GM18520 (cell line): ENCODE measurements at regions not wholly inside any gene's neighbourhood (a gene's known extent, or its start where the extent isn't known, plus 50 kb on each side); places are given as distances from the start of the nearest gene placed in this dataset.
"Not testable (repeated sequence)": the region's sequence is repeated elsewhere in the genome, so short reads cannot be mapped to it uniquely, and the experiment has no call there.

Source experiments
- ATAC-seq: cut with Tn5 transposase; IDR thresholded peaks from one replicate; pipeline ENCODE4 v1.9.1; 2021; ENCODE audit not compliant: unreplicated experiment

- ATAC-seq: no peak
Observed at GRCh38 chr2:142380372-142380771, 249.6 kb upstream of the LRP1B start.

- ATAC-seq: not testable (repeated sequence)
Observed at GRCh38 chr2:142362069-142362468, 231.3 kb upstream of the LRP1B start.

GRCh38 chr2:142347751-142348150, 216.9 kb upstream of the LRP1B start:
- ATAC-seq: no peak

DNA sequence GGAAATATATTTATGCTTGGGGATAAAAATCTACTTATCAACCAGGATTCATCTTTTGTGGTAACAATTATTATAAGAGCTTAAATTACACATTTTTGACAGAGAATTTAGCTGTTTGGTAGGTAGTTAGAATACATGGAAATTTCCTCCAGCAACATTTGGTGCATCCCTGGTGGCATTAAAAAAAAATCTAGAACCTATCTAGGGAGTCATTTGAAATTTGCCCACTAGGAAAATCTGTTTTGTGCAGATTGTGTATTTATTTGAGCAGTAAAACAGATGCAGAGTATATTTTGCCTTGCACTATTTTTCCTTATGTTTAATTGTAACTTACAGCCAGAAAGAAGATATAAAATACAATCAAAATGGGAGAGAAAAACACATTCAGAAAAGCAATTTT, 208.4 kb upstream of the LRP1B start:
- ATAC-seq: no peak

GRCh38 chr2:142332196-142332595, 201.4 kb upstream of the LRP1B start:
- no peak for ATAC-seq

DNA sequence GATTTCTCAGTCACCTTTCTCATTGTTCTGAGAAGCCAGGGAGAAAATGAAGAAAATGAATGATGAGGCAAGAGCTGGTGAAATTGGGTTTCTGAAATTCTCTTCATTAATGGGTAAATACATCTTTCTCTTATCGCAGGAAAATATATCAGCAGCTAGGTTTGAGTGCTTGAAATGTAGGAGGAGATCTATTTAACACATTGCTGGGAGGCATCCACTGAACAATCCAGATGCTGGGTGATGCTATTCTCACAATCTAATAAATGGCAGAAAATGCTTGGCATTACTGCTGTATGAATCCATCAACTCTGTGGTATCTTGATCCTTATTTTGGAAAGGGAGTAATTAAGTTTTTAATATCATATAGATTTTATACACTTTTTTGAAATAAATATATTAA, 199.6 kb upstream of the LRP1B start:
- no peak for ATAC-seq

GRCh38 chr2:142325870-142326269, 195.1 kb upstream of the LRP1B start:
- no peak for ATAC-seq

DNA sequence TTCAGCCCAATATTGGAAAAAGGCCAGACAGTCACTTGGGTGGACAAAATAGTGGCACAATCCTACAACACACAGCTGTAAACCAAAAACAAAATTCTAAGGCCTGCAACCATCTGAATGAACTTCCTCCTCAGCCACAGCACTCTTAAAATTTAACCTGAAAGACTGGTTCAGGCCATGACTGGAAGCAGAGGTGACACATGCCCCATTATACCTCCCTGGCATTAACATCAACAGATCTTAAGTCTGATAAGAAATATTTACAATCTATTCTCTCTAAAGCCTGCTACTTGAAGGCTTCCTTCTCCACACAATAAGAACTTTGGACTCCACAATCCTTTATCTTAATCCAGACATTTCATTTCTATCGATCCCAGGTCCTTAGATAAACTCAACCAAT, 192.4 kb upstream of the LRP1B start:
- no peak for ATAC-seq

- ATAC-seq: no peak
Observed at GRCh38 chr2:142321706-142322280, 191.0 kb upstream of the LRP1B start.

DNA sequence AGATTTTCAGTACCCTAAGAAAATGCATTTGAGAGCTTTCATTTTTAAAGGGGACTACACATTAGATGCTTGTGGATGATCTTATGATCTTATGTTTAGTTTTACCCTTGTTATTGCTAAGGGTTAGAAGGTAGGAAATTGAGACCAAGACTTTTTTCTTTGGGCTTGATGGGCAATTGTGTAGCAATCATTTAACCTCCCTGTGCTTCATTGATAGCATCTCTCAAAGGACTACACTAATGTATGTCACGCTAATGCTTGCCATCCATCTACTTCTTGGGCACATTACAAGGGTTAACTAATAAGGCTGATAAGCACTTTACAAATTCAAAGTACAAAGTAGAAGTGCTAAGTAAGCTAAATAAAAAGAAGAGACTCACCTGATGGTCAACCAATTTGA, 189.3 kb upstream of the LRP1B start:
- ATAC-seq: no peak

GRCh38 chr2:142316049-142316448, 185.2 kb upstream of the LRP1B start:
- ATAC-seq: no peak

GRCh38 chr2:142315346-142315745, 184.5 kb upstream of the LRP1B start:
- no peak for ATAC-seq

- ATAC-seq: no peak
Observed at GRCh38 chr2:142314164-142314563, 183.3 kb upstream of the LRP1B start.

DNA sequence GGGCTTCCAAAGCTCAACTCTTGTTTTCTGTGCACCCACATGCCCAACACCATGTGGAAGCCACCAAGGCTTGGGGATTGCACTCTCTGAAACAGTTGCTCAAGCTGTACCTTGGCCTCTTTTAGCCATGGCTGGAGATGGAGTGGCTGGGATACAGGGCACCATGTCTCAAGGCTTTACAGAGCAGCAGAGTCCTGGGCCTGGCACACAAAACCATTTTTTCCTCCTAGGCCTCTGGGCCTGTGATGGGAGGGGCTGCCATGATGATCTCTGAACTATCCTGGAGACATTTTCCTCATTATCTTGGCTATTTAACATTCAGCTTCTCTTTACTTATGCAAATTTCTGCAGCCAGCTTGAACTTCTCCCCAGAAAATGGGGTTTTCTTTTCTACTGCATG, 179.7 kb upstream of the LRP1B start:
- no peak for ATAC-seq

- no peak for ATAC-seq
Observed at GRCh38 chr2:142308744-142309143, 177.9 kb upstream of the LRP1B start.

GRCh38 chr2:142307616-142308115, 176.8 kb upstream of the LRP1B start:
- no peak for ATAC-seq

GRCh38 chr2:142307086-142307485, 176.3 kb upstream of the LRP1B start:
- no peak for ATAC-seq

- no peak for ATAC-seq
Observed at GRCh38 chr2:142306131-142306530, 175.3 kb upstream of the LRP1B start.

DNA sequence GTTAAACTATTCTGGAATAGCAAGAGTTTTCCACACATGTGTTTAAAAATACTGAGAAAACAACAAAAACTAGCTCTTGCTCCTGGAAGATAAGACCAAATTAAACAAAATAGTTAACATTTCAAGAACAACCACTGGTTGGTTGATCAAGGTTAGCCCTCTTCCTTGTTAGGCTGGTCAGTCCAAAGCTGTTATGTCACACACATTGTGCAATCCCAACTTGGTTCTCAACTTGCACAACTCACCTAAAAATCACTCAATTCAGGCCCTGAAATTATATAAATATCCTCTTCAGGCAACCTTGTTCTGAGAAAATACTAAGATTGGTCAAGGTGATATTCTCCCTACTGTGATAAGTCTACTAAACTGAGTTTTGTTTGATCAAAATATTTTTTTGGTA, 169.7 kb upstream of the LRP1B start:
- no peak for ATAC-seq

DNA sequence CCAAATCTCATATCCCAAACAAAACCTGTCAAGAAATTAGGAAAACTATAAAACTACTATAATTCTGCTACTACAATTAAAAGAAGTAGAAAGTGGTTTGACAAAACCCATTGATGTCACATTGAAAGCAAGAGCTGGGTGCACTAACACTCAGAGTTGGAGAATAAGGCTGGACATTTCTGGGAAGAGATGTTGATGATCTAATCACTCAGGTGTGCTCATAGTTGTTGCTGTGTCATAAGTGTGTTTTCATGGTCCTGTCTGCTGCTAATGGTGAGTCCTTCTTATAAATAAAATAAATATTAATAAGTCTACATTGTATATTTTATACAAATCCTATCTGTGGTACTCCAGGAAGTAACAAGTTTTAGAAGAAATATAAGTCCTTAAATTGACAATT, 168.2 kb upstream of the LRP1B start:
- ATAC-seq: no peak

- no peak for ATAC-seq
Observed at GRCh38 chr2:142294225-142294624, 163.4 kb upstream of the LRP1B start.

DNA sequence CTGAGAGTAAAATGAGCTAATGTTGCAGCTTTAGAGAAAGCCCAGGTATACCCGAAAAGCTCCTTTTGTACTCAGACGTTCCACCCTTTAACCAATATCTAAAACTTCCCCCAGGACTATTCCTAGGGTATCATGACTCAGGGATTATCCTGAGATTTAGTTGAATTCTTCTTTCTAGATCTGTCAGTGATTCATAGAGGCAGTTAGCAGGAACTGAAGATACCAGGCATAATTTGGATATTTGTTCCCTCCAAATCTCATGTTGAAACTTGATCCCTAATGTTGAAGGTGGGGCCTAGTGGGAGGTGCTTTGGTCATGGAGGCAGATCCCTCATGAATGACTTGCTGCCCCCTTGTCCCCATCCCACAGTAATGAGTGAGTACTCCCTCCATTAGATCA, 161.2 kb upstream of the LRP1B start:
- no peak for ATAC-seq

DNA sequence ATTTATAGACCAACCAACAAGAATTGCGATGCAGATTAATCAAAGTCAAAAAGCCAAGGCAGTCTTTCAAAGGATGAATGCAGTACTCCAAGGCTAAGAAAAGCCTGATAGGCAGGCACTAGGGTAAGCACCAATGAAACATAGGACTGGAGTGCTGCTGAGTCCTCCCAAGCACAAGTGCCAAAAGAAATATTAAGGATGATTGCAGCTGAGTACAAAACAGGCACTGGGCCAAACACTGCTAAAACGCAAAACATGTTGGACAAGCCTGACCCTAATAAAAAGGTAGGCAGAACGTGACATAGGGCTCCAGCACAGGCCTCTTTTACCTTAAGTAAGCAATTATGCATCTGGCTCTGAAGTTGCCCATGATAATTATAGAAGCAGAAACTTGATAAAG, 160.1 kb upstream of the LRP1B start:
- ATAC-seq: no peak
